IPS-18a (cell line): ENCODE measurements at regions not wholly inside any gene's neighbourhood (a gene's known extent, or its start where the extent isn't known, plus 50 kb on each side); places are given as distances from the start of the nearest gene placed in this dataset.

Experiments used
- H3K27ac ChIP-seq: one replicate; pipeline ENCODE4 v1.5.1; 2013; ENCODE audit warnings: low read length
- H3K27me3 ChIP-seq: one replicate; pipeline ENCODE4 v1.6.1; 2013; ENCODE audit warnings: mild to moderate bottlenecking, low read length; ENCODE audit not compliant: control insufficient read depth, insufficient read depth
- H3K36me3 ChIP-seq: one replicate; pipeline ENCODE4 v1.6.1; 2013; ENCODE audit warnings: low read depth, low read length; ENCODE audit not compliant: control insufficient read depth
- H3K4me1 ChIP-seq: one replicate; pipeline ENCODE4 v1.6.1; 2013; ENCODE audit warnings: low read depth, low read length; ENCODE audit not compliant: control insufficient read depth
- H3K4me3 ChIP-seq: one replicate; pipeline ENCODE4 v1.5.1; 2013; ENCODE audit warnings: low read length
- H3K9ac ChIP-seq: one replicate; pipeline ENCODE4 v1.6.1; 2013; ENCODE audit warnings: mild to moderate bottlenecking, low read length, moderate library complexity
- H3K9me3 ChIP-seq: one replicate; pipeline ENCODE4 v1.6.1; 2013; ENCODE audit warnings: low read depth, low read length; ENCODE audit not compliant: control insufficient read depth

GRCh38 chr9:744046-744712 is 97.3 kb upstream of the DMRT1 start:
- Histone ChIP-seq H3K9me3 (no peaks in the 10 kb centered on the region), H3K4me1 (peaks cover 4% of the 10 kb centered on the region), H3K36me3 (peaks cover 8% of the 10 kb centered on the region), H3K27ac (no peak overlapping the region), H3K27me3 (no peaks in the 10 kb centered on the region), H3K4me3 (no peak overlapping the region), H3K9ac (no peak overlapping the region)

GRCh38 chr9:744790-745484 is 96.6 kb upstream of the DMRT1 start:
- no peaks in the 10 kb centered on the region for H3K9me3 ChIP-seq
- H3K4me1 ChIP-seq = peaks cover 4% of the 10 kb centered on the region
- H3K4me3 ChIP-seq = no peak overlapping the region
- H3K9ac ChIP-seq = no peak overlapping the region
- H3K27me3 ChIP-seq = no peaks in the 10 kb centered on the region
- peaks cover 8% of the 10 kb centered on the region for H3K36me3 ChIP-seq
- H3K27ac ChIP-seq = no peak overlapping the region

GRCh38 chr9:745761-746380 is 95.6 kb upstream of the DMRT1 start:
- Histone ChIP-seq H3K27me3 (no peaks in the 10 kb centered on the region), H3K4me1 (peaks cover 4% of the 10 kb centered on the region), H3K27ac (no peak overlapping the region), H3K9me3 (no peaks in the 10 kb centered on the region), H3K36me3 (peaks cover 3% of the 10 kb centered on the region), H3K4me3 (no peak overlapping the region), H3K9ac (no peak overlapping the region)

- Histone ChIP-seq H3K27me3 (no peaks in the 10 kb centered on the region), H3K27ac (no peak overlapping the region)
Observed at GRCh38 chr9:746661-747434, 94.6 kb upstream of the DMRT1 start.

GRCh38 chr9:747567-747966 is 93.9 kb upstream of the DMRT1 start:
- Histone ChIP-seq H3K27me3 (no peaks in the 10 kb centered on the region), H3K9me3 (no peaks in the 10 kb centered on the region)

More at GRCh38 chr9:746661-747434, 94.6 kb upstream of the DMRT1 start:
- Histone ChIP-seq H3K9me3 (no peaks in the 10 kb centered on the region), H3K4me3 (no peak overlapping the region), H3K4me1 (peaks cover 4% of the 10 kb centered on the region), H3K36me3 (no peaks in the 10 kb centered on the region), H3K9ac (no peak overlapping the region)

GRCh38 chr9:748861-749497 is 92.5 kb upstream of the DMRT1 start:
- Histone ChIP-seq H3K9me3 (no peaks in the 10 kb centered on the region), H3K27me3 (no peaks in the 10 kb centered on the region), H3K36me3 (no peaks in the 10 kb centered on the region), H3K4me3 (no peak overlapping the region), H3K27ac (no peak overlapping the region), H3K9ac (no peak overlapping the region), H3K4me1 (peaks cover 4% of the 10 kb centered on the region)

More at GRCh38 chr9:747567-747966, 93.9 kb upstream of the DMRT1 start:
- H3K4me3 ChIP-seq = no peak overlapping the region
- no peaks in the 10 kb centered on the region for H3K36me3 ChIP-seq
- peaks cover 4% of the 10 kb centered on the region for H3K4me1 ChIP-seq
- H3K27ac ChIP-seq = no peak overlapping the region
- H3K9ac ChIP-seq = no peak overlapping the region

GRCh38 chr9:749716-750115 is 91.8 kb upstream of the DMRT1 start:
- no peak overlapping the region for H3K27ac ChIP-seq
- H3K9me3 ChIP-seq = no peaks in the 10 kb centered on the region
- no peak overlapping the region for H3K9ac ChIP-seq
- no peaks in the 10 kb centered on the region for H3K27me3 ChIP-seq
- H3K36me3 ChIP-seq = no peaks in the 10 kb centered on the region
- H3K4me1 ChIP-seq = peaks cover 4% of the 10 kb centered on the region
- no peak overlapping the region for H3K4me3 ChIP-seq

- no peak overlapping the region for H3K9ac ChIP-seq
Observed at GRCh38 chr9:750249-750967, 91.1 kb upstream of the DMRT1 start.

GRCh38 chr9:751137-752051 is 90.1 kb upstream of the DMRT1 start:
- Histone ChIP-seq H3K9me3 (no peaks in the 10 kb centered on the region), H3K9ac (no peak overlapping the region), H3K4me1 (no peaks in the 10 kb centered on the region), H3K27ac (no peak overlapping the region), H3K4me3 (no peak overlapping the region), H3K27me3 (no peaks in the 10 kb centered on the region), H3K36me3 (no peaks in the 10 kb centered on the region)

More at GRCh38 chr9:750249-750967, 91.1 kb upstream of the DMRT1 start:
- Histone ChIP-seq H3K4me3 (no peak overlapping the region), H3K9me3 (no peaks in the 10 kb centered on the region), H3K4me1 (no peaks in the 10 kb centered on the region), H3K27me3 (no peaks in the 10 kb centered on the region), H3K36me3 (no peaks in the 10 kb centered on the region), H3K27ac (no peak overlapping the region)

- no peaks in the 10 kb centered on the region for H3K9me3 ChIP-seq
- H3K27ac ChIP-seq = no peak overlapping the region
- H3K36me3 ChIP-seq = no peaks in the 10 kb centered on the region
- no peaks in the 10 kb centered on the region for H3K4me1 ChIP-seq
- H3K9ac ChIP-seq = no peak overlapping the region
- no peaks in the 10 kb centered on the region for H3K27me3 ChIP-seq
- no peak overlapping the region for H3K4me3 ChIP-seq
Observed at GRCh38 chr9:752201-752600, 89.3 kb upstream of the DMRT1 start.
